M059J (cell line): ENCODE measurements at regions not wholly inside any gene's neighbourhood (a gene's known extent, or its start where the extent isn't known, plus 50 kb on each side); places are given as distances from the start of the nearest gene placed in this dataset.
A peak's percentile ranks its signal among the peaks of the same experiment; 100 is the strongest.

Experiments used
- DNase-seq: peaks from one replicate; pipeline ENCODE4 v3.0.0-alpha.2; 2012; ENCODE audit warnings: low read depth

DNA sequence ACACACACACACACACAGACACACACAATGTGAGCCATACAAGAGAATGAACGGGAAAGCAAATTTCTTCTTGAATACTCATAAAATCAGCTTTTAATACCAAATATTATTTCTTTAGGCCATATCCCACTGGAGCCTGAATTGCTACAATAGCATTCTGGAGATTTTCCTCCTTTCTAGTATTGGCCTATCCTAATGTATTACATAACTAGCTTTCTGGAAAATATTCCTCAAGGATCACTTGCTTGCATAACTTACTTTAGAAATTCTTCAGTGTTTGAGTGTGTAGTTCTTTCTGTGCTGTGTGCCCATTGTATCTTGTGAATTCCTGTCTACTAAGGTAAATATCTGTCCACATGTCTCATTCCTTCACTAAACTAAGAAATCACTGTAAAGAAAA lies 351.0 kb upstream of the MCTP2 start:
- no peak for DNase-seq

DNA sequence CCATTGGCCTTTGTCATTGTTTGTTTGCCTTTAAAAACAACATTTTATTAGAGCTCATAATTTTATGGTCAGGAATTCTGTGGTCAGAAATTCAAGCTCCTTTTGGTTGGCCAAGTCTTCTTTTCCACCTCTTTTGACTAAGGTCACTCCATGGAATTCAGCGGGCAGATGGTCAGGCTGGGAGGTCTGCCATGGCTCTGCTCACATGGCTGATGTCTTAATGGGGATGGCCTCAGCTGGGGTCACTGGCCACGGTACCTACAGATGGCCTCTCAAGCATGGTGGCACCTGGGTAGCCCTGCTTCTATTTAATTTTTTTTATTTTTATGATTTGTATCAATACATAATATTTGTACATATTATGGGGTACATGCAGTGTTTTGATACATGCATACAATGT lies 360.8 kb upstream of the MCTP2 start:
- DNase-seq, result no peak

DNA sequence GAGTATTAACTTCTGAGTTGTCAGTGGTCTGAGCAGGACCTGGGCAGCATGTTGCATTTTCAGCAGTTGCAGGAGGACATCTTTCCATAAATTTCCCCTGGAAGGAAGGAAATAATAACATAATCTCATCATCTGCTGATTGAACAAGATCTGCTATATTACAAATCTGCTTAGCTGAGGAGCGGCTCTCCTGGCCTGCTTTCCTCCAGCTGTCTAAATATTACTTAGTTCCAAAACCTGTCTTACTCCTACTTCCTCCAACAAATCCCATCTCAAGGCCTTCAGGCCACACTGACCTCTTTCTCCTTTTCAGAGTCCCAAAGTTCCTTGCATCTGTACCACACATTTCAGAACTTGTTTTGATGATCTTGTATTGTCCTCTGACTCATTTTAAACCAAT lies 364.4 kb upstream of the MCTP2 start:
- no peak for DNase-seq

GRCh38 chr15:93866476-93866875 lies 364.9 kb upstream of the MCTP2 start:
- no peak for DNase-seq

- DNase-seq, result no peak
Observed at GRCh38 chr15:93865586-93865985, 365.8 kb upstream of the MCTP2 start.

GRCh38 chr15:93862791-93863190 lies 368.6 kb upstream of the MCTP2 start:
- DNase-seq, result no peak

DNA sequence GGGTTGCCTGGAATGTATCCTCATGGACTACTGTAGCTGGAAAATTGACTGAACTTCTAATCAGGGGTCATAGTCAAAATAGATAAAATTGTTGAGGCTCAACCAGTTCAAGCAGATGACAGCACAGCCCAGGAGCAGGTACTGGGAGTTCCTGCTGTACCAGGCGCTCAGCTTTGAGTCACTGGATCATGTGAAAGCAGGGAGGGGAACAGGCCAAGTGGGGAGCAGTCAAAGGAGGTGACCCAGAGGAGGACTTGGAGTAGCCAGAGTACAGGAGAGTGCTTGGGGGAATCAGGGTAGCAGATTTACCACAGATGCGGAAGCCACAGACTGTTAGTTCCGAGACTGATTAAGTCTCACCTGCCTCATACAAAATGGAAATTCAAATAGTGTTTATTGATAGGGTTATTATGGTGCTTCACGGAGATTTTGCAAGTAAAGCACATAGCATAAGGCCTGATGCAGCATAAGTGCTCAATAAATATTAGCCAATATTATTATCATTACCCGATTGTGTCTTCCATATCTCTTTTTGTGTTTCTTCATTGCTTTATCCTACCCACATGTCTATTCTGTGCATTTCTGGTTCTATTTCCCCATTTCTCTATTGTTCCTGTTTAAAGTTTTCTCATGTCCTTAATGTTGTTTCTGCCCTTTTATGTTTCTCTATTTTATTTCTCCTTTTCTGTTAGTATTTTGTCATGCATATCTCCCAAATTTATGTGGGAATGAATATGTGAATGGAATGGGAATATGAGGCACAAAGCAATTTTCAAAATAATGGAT lies 369.2 kb upstream of the MCTP2 start:
- DNase-seq, result no peak

- no peak for DNase-seq
Observed at GRCh38 chr15:93861413-93861812, 369.9 kb upstream of the MCTP2 start.

- no peak for DNase-seq
Observed at GRCh38 chr15:93860701-93861100, 370.7 kb upstream of the MCTP2 start.

DNA sequence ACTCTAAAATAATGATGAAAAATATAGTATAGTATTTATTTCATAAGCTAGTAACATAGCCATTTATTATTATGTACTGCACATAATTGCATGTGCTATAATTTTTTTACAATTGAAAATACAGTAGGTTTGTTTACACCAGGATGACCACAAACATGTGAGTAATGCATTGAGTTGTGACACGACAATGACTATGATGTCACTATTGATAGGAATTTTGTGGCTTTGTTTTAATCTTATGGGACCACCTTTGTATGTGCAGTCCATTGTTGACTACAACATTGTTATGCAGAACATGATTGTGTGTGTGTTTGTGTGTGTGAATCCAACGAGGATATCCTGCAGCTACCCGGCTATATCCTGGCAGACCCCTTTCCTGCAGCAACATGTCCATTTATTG lies 372.2 kb upstream of the MCTP2 start:
- DNase-seq, result peak; percentile 1

- DNase-seq, result no peak
Observed at GRCh38 chr15:93855181-93855826, 376.1 kb upstream of the MCTP2 start.

- DNase-seq, result no peak
Observed at GRCh38 chr15:93854088-93854487, 377.3 kb upstream of the MCTP2 start.

GRCh38 chr15:93852761-93853160 lies 378.6 kb upstream of the MCTP2 start:
- no peak for DNase-seq

DNA sequence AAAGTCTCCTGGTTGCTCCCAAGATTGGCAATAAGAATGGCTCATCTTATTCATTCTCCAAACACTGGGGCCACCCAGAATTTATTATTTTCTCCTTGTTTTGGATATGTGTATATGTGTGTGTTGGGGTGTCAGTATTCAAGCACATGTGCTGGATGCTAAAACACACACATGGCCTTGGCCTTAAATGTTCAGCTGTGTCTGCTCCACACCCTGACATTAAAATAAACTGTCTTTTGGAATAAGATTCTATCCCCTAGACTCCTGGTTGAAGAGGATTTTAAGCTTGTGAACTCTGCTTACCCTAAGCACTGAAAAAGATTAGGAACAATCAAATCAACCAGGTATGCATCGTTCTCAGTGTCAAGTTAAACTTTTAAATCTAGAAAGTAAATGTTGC lies 382.9 kb upstream of the MCTP2 start:
- no peak for DNase-seq

DNA sequence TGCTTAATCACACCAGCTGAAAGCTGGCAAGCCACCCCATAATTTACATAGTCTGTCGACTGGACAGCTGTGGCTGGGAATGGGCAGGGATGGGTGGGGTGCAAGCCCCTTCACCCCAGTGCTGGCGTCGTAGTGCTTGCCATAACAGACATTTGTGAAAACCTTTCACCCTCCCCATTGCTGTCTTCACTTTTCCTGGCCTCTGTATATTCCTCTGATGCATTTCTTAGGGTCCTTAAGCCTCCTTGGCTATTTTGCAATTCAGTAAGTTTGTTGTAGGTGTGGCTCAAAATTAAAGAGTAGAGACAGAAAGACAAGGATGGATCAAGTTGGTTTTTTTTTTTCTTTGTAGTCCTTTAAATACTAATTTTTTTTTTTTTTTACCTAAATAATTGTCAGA lies 383.3 kb upstream of the MCTP2 start:
- no peak for DNase-seq

DNA sequence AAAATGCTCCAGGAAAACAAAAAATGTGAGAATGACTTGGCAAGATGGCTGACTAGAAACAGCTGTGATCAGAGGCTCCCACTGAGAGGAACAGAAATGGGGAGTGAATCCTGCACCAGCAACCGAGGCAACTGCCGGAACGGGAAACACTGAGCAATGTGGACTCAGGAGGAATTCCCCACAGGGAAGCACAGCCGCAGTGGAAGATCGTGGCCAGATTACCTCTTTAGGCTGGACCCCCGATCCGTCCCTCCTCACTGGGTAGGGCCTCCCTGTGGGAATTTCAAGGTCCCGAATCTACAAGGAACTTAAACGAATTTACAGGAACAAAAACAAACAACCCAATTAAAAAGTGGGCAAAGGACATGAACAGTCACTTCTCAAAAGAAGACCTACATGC lies 385.2 kb upstream of the MCTP2 start:
- DNase-seq, result no peak

- no peak for DNase-seq
Observed at GRCh38 chr15:93837450-93837849, 393.9 kb upstream of the MCTP2 start.

GRCh38 chr15:93835344-93835743 lies 396.0 kb upstream of the MCTP2 start:
- DNase-seq, result no peak

GRCh38 chr15:93831641-93832040 lies 399.7 kb upstream of the MCTP2 start:
- DNase-seq, result no peak

DNA sequence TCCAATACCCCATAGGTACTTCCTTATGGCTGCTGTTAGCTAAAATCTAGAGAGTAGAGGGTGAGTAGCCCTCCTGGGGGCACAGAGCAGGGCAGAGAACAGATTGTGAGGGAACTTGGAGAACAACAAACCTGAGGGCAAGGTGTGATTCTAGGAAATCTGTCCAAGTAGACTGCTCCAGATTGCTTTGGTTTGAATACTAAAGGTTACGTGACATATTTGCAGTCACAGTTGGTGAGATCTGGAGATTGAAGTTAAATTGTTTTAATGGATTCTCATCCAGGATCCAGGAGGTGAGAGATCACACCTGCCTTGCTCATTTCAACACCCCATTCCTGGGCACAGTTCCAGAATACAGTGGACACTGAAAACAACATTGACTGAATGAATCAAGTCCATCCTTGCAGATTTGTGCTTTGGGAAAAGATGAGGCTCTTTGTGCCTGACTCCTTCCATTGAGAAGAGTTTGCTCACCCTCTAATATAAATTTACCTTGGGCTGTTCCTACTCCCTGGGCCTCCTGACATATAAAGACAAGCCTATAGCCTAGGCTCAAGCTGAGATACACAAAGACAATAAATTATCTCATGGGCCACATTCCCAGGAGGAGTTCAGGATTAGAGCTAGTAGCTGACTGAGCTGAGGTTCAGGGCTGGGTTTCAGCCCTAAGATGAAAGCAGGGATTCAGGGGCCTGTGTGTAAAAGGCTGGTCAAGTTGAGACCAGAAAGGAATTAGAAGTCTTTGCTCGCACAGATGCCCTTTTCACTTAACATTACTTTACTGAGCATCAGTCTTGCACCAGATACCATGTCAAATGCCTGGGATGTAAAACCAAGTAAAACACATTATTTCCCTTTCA lies 400.9 kb upstream of the MCTP2 start:
- DNase-seq, result no peak

DNA sequence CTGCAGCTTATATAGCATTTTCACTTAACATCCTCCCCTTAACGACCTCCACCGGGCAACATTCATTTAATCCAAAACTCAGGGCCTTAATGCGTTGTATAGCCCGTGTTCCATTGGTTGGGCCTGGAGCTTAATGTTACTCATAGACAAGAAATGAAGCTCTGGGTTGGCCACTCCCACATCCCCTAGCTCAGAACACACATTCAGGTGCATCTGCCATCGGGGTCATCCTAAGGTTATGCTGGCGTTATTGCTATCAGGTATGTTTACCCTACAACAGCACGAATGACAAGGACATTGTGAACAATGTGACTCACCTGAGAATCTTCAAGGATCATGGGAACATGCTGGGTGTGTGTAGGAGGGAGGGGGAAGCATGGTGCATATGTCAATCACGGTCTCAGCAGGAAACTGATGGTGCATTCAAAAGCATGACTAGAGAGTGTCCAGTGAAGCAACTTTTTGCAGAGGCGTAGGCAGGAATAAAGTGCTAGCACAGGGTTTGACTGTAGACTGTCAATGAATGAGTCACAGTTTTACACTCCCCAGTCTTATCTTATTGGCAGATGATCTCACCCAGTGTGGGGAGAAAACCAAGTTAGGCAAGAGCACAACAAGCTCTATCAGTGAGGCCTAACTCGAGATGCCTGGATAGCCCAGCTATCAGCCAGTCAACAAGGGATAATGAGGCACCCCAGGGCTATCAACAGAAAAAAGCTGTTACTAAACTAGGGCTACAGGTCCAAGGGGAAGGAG lies 402.1 kb upstream of the MCTP2 start:
- DNase-seq, result peak; percentile 18

- DNase-seq, result no peak
Observed at GRCh38 chr15:93826790-93827189, 404.6 kb upstream of the MCTP2 start.
